ENCODE measurements at regions not wholly inside any gene's neighbourhood (a gene's known extent, or its start where the extent isn't known, plus 50 kb on each side); places are given as distances from the start of the nearest gene placed in this dataset.

DNA sequence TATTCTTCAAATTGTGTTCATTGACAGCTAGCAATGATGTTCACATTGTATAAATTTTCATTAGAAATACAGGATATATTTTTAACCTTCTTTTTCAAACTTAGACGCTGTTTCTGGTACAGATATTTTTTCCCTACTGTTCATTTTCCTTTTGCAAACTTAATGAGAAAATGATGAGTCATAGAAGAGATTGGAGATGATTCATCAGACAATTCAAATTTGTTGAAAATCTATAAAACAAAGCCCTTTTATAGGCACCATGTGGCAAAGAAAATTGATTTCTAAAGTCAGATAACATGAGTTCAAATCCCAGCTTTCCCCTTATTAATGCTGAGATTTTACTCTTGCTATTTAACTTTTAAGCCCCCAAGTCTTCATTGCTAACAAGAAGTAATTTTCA lies 728.8 kb upstream of the DDX18 start:
- Histone ChIP-seq H3K4me1 (ENCODE audit: low read depth, poor library complexity, severe bottlenecking) (no peaks in the 10 kb centered on the region), H3K27ac (no peak overlapping the region), H3K36me3 (ENCODE audit: insufficient read depth) (no peaks in the 10 kb centered on the region), H4K20me1 (ENCODE audit: insufficient read depth) (no peaks in the 10 kb centered on the region), H3K9ac (no peak overlapping the region), H3K27me3 (ENCODE audit: insufficient read depth, low read depth) (no peaks in the 10 kb centered on the region), H2AFZ (ENCODE audit: low read depth) (no peak overlapping the region), H3K79me2 (ENCODE audit: insufficient read depth, low read depth) (no peaks in the 10 kb centered on the region), H3K4me3 (IDR thresholded peaks at IDR 0.05; ENCODE audit: insufficient read depth, low read depth, low read length) (no peak overlapping the region), H3K4me2 (no peak overlapping the region)
- TF ChIP-seq CTCF (conservative IDR thresholded peaks at IDR 0.05; ENCODE audit: low read depth, low read length) = no peak

- Histone ChIP-seq H3K27me3 (ENCODE audit: insufficient read depth, low read depth) (no peaks in the 10 kb centered on the region), H2AFZ (ENCODE audit: low read depth) (no peak overlapping the region), H3K9ac (no peak overlapping the region), H3K79me2 (ENCODE audit: insufficient read depth, low read depth) (no peaks in the 10 kb centered on the region), H4K20me1 (ENCODE audit: insufficient read depth) (no peaks in the 10 kb centered on the region), H3K27ac (no peak overlapping the region), H3K4me2 (no peak overlapping the region), H3K4me1 (ENCODE audit: low read depth, poor library complexity, severe bottlenecking) (no peaks in the 10 kb centered on the region), H3K4me3 (IDR thresholded peaks at IDR 0.05; ENCODE audit: insufficient read depth, low read depth, low read length) (no peak overlapping the region), H3K36me3 (ENCODE audit: insufficient read depth) (no peaks in the 10 kb centered on the region)
- no peak for TF ChIP-seq CTCF (conservative IDR thresholded peaks at IDR 0.05; ENCODE audit: low read depth, low read length)
These were observed 728.1 kb upstream of the DDX18 start for GRCh38 chr2:117086174-117086942.

DNA sequence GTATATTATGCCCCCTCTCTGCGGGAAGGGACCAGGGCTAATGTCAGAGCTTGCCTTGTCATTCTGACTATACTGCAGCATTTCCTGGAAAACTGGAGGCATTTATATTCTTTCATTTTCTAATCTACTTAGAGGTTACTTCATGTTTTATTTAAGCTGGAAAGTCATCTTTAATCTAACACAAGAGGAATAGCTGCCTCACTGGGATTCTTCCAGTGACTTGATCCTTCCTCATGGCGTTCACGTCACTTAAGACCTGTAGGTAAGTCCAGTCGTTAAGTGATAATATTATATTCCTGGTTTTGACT lies 727.6 kb upstream of the DDX18 start:
- no peak for TF ChIP-seq CTCF (conservative IDR thresholded peaks at IDR 0.05; ENCODE audit: low read depth, low read length)
- Histone ChIP-seq H3K4me1 (ENCODE audit: low read depth, poor library complexity, severe bottlenecking) (no peaks in the 10 kb centered on the region), H3K79me2 (ENCODE audit: insufficient read depth, low read depth) (no peaks in the 10 kb centered on the region), H3K9ac (no peak overlapping the region), H3K4me2 (no peak overlapping the region), H3K27me3 (ENCODE audit: insufficient read depth, low read depth) (no peaks in the 10 kb centered on the region), H3K36me3 (ENCODE audit: insufficient read depth) (no peaks in the 10 kb centered on the region), H2AFZ (ENCODE audit: low read depth) (no peak overlapping the region), H3K4me3 (IDR thresholded peaks at IDR 0.05; ENCODE audit: insufficient read depth, low read depth, low read length) (no peak overlapping the region), H3K27ac (no peak overlapping the region), H4K20me1 (ENCODE audit: insufficient read depth) (no peaks in the 10 kb centered on the region)

DNA sequence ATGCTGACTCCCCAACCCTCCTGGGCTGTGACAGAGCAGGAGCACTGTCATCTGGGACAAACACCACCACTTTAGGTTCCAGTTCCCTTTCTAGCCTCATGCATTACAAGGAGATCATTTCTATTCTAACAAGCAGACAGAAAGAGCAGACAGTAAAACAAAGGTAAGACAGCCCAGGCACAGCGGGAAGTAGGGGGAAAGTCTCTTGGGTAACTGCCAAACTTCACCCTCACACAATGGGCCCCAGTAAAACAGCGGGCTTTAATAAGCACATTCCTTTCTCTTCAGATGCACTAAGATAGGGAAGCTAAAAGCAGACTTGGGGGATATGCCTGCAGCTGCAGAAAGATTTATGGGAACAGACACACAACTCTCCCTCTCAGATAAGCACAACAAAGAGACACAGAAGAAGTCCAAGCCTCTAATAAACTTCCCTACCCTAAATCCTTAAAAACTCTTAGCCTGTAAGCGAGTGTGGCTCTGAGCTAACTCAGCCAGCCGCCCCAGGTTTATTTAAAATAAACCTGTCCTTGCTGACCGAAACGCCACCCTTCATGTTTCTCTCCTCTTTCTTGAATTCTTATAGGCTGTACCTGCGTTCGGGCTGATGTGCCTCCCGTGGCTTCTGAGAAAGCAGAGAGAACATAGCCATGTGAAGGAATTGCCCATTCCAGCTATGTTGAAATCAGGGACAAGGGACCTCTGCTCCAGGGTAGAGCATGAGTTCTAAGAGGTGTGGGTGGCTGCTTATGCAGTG lies 726.8 kb upstream of the DDX18 start:
- Histone ChIP-seq H2AFZ (ENCODE audit: low read depth) (no peak overlapping the region), H3K27me3 (ENCODE audit: insufficient read depth, low read depth) (no peaks in the 10 kb centered on the region), H3K27ac (no peak overlapping the region), H3K9ac (no peak overlapping the region), H3K79me2 (ENCODE audit: insufficient read depth, low read depth) (no peaks in the 10 kb centered on the region), H3K4me1 (ENCODE audit: low read depth, poor library complexity, severe bottlenecking) (no peaks in the 10 kb centered on the region), H4K20me1 (ENCODE audit: insufficient read depth) (no peaks in the 10 kb centered on the region), H3K36me3 (ENCODE audit: insufficient read depth) (no peaks in the 10 kb centered on the region), H3K4me3 (IDR thresholded peaks at IDR 0.05; ENCODE audit: insufficient read depth, low read depth, low read length) (no peak overlapping the region), H3K4me2 (no peak overlapping the region)
- TF ChIP-seq CTCF (conservative IDR thresholded peaks at IDR 0.05; ENCODE audit: low read depth, low read length) = no peak
